LoVo (cell line): ENCODE measurements at regions not wholly inside any gene's neighbourhood (a gene's known extent, or its start where the extent isn't known, plus 50 kb on each side); places are given as distances from the start of the nearest gene placed in this dataset.
"Not testable (repeated sequence)": the region's sequence is repeated elsewhere in the genome, so short reads cannot be mapped to it uniquely, and the experiment has no call there.

Experiments
- DNase-seq: peaks from one replicate; pipeline ENCODE4 v3.0.0-alpha.2; 2016; ENCODE audit warnings: low spot score

- not testable (repeated sequence) for DNase-seq
Measured at GRCh38 chr11:67940440-67940839, 63.5 kb downstream of the UNC93B1 start.

DNA sequence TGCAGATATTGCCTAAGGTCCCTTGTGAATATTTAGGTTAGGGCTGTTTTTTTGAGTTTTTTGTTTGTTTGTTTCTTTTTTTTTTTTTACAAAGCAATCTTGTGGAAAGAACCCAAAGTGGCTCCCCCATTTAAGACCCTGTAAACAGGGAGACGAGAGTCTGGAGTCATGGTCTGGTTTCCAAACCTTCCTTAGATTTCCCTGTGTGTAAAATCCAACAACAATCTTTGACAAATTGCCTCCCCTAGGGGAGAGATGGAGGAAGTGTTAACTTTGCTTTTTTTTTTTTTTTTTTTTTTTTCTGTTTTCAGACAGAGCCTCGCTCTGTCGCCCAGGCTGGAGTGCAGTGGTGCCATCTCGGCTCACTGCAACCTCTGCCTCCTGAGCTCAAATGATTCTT, 64.9 kb downstream of the UNC93B1 start:
- DNase-seq = not testable (repeated sequence)

- not testable (repeated sequence) for DNase-seq
Measured at GRCh38 chr11:67938371-67938770, 65.5 kb downstream of the UNC93B1 start.

DNA sequence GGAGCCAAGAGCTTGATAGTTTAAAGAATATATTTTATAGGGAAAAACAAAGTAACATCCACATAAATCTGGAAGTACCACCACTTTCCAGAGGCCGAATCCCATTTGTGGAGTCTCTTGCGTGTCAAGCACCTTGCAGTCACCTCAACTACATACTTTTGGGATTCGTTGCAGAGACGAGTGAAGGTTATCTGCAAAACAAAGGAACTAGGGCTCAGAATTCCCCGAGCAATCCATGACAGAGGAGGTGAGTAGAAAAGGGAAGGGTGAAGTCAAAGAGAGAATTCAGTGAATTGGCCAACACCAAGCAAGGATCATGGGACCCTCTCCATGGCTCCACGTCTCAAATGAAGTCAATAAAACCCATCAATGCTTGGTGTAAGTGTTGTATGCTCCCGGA, 80.3 kb downstream of the UNC93B1 start:
- not testable (repeated sequence) for DNase-seq

DNA sequence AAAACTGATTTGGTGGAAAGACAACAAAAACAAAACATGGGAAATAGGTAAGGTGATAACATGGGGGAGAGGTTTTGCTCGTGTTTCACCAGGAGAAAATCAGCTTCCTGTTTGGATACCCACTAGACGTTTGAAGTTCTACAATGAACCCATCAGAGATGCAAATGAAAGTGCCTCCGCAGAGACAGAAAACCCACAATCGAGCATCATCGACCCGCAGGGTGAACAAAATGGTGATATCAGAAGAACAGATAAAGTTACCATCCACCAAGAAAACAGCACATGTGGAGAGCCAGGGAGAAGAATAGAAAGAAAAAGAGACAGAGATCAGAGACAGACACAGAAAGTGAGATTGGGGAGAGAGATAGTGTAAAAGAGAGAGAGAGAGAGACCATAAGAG, 83.4 kb downstream of the UNC93B1 start:
- DNase-seq = not testable (repeated sequence)

DNA sequence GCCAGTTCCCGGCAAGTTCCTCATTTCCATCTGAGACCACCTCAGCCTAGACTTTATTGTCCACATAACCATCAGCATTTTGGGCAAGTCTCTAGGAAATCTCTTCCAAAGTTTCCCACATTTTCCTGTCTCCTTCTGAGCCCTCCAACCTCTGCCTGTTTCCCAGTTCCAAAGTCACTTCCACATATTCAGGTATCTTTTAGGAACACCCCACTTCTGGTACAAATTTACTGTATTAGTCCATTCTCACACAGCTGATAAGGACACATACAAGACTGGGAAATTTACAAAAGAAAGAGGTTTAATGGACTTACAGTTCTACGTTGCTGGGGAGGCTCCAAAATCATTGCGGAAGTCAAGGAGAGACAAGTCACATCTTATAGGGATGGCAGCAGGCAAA, 91.7 kb downstream of the UNC93B1 start:
- DNase-seq = not testable (repeated sequence)

- DNase-seq = not testable (repeated sequence)
Measured at GRCh38 chr11:67911211-67911610, 92.7 kb downstream of the UNC93B1 start.

DNA sequence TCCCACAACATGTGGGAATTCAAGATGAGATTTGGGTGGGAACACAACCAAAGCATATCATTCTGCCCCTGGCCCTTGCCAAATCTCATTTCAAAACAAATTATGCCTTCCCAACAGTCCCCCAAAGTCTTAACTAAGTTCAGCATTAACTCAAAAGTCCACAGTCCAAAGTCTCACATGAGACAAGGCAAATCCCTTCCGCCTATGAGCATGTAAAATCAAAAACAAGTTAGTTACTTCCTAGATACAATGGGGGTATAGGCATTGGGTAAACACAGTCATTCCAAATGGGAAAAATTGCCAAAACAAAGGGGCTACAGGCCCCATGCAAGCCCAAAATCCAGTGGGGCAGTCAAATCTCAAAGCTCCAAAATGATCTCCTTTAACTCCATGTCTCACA, 93.1 kb downstream of the UNC93B1 start:
- not testable (repeated sequence) for DNase-seq

DNA sequence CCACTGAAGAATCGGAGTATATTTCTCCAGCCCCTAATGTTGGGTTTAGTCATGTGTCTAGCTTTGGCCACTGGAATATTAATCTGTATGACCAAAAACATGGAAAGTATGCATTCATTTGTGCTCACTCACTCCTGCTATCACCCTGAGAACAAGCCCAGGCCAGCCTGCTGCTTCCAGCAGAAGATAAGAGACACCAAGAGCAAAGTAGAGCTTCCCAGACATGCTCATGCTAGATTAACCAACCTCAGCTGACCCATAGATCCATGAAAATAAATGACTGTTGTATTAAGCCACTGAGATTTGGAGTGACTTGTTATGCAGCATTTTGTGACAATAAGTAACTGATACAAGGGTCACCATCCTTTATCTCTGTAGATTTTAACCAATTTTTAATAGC, 96.9 kb downstream of the UNC93B1 start:
- DNase-seq = not testable (repeated sequence)

DNA sequence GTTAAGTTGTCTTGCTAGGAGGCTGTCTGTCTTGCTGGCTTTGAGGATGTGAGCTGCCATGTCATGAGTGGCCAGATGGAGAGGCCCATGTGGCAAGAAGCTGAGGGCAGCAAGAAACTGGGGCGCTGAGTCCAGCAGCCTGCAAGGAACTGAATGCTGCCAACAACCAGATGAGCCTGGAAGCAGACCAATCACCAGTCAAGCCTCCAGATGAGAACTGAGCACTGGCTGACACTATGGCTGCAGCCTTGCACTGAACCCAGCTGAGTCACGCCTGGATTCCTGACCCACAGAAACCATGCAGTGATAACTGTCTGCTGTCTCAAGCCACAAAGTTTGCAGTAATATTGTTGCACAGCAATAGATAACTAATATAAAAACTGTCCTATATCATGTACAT, 104.4 kb downstream of the UNC93B1 start:
- DNase-seq = not testable (repeated sequence)

DNA sequence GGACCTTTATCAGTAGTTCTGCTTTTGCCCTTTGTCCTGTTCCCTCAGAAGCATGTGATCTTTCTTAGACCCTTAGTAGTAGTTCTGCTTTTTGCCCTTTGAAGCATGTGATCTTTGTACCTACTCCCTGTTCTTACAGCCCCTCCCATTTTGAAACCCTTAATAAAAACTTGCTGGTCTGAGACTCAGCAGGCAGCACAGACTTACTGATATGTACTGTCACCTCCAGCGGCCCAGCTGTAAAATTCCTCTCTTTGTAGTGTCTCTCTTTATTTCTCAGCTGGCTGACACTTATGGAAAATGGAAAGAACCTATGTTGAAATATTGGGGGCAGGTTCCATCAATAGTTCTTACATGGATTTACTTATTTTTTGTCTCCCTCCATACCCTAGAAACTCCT, 110.4 kb downstream of the UNC93B1 start:
- not testable (repeated sequence) for DNase-seq

- not testable (repeated sequence) for DNase-seq
Measured at GRCh38 chr11:67889646-67890045, 114.3 kb downstream of the UNC93B1 start.

GRCh38 chr11:67888056-67888455, 115.8 kb downstream of the UNC93B1 start:
- DNase-seq = not testable (repeated sequence)

- DNase-seq = not testable (repeated sequence)
Measured at GRCh38 chr11:67886672-67887071, 117.2 kb downstream of the UNC93B1 start.

DNA sequence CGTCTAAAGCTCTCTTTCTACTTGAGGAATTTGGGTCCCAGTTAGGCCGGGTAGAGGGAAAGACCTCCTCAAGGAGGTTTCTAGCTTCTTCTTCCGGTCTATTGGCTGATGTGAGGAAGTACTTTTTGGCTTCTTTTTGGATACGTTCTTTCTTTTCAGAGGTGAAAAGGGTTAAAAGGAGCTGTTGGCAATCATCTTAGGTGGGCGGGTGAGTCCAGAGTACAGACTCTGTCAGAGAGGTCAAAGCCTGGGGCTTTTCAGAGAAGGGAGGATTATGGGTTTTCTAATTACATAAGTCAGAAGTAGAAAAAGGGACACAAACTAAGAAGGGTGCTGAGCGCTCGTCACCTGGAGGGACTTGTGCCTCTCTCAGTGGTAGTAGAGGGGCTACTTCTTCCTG, 117.7 kb downstream of the UNC93B1 start:
- not testable (repeated sequence) for DNase-seq

- DNase-seq = not testable (repeated sequence)
Measured at GRCh38 chr11:67885574-67885973, 118.3 kb downstream of the UNC93B1 start.

DNA sequence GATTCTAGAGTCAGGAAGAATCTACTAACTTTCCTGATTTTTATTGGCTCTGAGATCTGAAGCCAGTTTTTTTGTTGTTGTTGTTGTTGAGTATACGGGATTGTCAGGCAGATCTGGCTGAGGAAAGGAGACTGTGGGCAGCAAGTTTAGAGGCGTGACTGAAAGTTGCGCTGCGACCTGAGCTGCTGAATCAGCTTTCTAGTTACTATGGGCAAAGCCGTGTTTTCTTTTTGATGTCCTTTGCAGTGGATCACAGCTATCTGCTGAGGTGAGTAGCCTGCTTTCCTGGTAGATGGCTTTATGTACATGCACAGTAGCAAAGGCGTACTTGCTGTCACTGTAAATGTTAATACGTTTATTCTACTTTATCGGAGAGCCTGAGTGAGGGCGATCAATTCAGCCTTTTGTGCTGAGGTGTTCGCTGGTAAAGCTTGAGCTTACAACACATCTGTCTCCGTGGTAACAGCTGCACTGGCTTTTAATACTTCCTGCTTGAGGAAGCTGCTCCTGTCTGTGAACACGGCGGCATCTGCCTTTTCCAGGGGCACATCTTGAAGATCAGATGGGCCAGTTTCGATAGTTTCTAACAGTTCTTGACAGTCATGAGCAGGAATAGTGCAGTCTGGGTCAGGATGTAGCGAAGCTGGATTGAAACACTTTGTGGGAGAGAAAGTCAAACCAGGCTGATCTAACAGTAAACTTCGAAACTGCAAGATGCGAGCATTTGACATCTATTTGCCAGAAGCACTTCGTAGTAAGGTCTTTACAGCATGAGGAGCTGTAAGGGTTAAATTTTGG, 118.9 kb downstream of the UNC93B1 start:
- DNase-seq = peak; percentile 30

DNA sequence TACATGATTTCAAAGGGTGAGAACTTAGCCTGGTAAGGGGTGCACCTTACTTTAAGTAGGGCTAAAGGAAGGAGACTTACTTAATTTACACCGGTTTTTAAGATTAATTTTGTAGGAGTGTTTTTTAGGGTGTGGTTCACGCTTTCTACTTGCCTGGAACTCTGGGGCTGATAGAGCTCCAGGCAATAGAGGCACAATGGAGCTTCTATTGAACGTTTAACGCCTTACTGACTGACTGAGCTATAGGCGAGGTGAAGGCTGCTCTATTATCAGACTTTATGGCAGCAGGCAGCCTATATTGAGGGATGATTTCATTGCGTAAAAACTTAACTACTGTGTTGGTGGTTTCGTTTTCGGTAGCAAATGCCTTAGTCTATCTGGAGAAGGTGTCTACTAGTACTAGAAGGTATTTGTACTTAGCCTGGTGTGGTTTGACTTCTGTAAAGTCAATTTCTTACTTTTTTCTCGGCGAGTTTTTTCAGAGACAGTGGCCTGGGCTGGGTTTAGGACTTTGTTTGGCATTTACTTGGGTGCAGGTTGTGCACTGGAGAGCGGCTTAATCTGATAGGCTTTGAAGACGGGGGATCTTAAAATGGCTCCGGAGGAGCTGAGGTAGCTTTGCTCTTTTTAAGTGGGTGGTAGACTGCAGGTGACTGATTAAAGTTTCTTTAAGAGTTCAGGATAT, 119.7 kb downstream of the UNC93B1 start:
- not testable (repeated sequence) for DNase-seq

GRCh38 chr11:67882304-67882703, 121.6 kb downstream of the UNC93B1 start:
- not testable (repeated sequence) for DNase-seq

DNA sequence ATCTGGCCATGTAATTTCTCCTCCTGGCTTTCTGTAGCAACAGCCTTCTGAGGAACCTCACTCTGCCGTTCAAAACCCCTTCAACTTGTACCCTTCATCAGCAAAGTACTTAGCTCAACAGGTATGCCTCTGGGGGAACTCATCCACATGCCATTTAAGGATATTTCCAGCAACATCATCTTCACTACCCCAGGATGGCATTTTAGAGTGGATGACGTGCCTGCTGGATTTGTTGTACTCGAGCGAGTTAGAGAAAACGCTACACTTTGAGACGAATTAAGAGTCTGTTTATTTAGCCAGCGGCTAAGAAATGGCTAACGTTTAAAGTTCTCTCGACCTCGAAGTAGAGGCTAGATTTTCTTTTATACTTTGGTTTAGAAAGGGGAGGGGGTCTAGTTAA, 122.1 kb downstream of the UNC93B1 start:
- DNase-seq = not testable (repeated sequence)

DNA sequence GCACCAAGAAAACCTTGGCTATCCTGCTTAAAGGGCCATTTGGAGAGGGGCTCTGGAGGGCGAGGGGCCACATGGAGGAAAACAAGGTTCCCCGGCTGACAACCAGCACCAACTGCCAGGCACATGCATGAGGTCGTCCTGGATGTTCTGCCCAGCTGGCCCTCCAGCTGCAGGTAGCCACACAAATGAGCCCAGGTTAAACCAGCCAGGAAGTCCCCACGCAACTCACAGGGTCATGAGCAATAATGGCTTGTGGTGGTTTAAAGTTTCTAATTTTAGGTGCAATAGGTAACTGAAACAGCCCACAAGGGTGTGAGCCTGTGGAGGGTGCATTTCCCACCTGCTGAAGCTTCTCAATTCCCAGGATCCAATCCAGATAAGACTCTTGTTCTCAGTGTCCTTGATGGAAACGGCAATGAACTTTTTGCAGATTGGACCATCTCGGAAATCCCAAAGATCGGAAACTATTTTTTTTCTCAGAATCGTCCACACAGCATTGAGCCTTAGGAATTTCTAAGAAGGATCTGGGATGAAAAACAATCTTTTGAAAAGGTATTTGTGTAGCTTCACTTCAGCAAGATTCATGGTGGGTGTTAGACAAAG, 123.2 kb downstream of the UNC93B1 start:
- DNase-seq = not testable (repeated sequence)

GRCh38 chr11:67878666-67879065, 125.2 kb downstream of the UNC93B1 start:
- not testable (repeated sequence) for DNase-seq

GRCh38 chr11:67877316-67877715, 126.6 kb downstream of the UNC93B1 start:
- DNase-seq = not testable (repeated sequence)
